ENCODE measurements at regions not wholly inside any gene's neighbourhood (a gene's known extent, or its start where the extent isn't known, plus 50 kb on each side); places are given as distances from the start of the nearest gene placed in this dataset.

DNA sequence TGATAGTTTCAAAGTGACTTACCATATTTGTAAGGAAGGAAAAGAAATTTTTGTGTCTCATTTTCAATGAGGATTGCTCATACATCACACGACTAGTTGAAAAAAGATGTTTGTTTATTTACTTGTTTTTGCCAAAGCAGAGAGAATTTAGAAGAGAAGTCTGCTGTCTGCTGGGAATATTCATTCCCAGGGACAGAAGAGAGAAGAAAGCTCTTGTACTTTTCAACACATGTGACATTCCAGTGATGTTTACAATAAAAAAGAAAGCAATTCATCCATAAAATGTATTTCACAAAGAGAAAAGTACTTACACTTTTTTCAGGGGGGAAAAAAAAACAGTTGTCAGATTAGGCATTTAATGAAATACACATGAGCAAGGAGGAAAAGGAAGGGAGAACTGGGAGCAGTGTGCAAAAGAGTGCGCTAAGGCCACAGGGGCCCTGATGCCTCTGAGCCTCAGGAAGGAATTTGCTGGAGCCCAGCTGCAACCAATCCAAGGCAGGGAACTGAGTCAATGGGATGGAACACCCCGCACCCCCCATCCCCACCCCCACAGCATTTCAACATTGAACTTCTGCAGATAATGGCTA lies 115.0 kb downstream of the RPAP3 start:
- TF ChIP-seq, protein P1, sequence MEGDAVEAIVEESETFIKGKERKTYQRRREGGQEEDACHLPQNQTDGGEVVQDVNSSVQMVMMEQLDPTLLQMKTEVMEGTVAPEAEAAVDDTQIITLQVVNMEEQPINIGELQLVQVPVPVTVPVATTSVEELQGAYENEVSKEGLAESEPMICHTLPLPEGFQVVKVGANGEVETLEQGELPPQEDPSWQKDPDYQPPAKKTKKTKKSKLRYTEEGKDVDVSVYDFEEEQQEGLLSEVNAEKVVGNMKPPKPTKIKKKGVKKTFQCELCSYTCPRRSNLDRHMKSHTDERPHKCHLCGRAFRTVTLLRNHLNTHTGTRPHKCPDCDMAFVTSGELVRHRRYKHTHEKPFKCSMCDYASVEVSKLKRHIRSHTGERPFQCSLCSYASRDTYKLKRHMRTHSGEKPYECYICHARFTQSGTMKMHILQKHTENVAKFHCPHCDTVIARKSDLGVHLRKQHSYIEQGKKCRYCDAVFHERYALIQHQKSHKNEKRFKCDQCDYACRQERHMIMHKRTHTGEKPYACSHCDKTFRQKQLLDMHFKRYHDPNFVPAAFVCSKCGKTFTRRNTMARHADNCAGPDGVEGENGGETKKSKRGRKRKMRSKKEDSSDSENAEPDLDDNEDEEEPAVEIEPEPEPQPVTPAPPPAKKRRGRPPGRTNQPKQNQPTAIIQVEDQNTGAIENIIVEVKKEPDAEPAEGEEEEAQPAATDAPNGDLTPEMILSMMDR (IDR thresholded peaks at IDR 0.05) = no peak
- TF ChIP-seq POLR2A (IDR thresholded peaks at IDR 0.05) = no peak
